K562 (cell line): ENCODE measurements at regions not wholly inside any gene's neighbourhood (a gene's known extent, or its start where the extent isn't known, plus 50 kb on each side); places are given as distances from the start of the nearest gene placed in this dataset.

Experiments used
- ATAC-seq: fragments of 200-7000 bp; cut with Tn5 transposase; 3 replicates; pipeline ENCODE4 v1.9.1; 2020; ENCODE audit warnings: moderate library complexity
- BruUV-seq: library from RNA; stranded (reverse); fragments of 400-500 nt; replicated peaks from 2 replicates; lab custom pipeline; 2021; lab: Mats Ljungman, UMichigan
- CTCF ChIA-PET: fragments of 300-600 bp; formaldehyde crosslinking; extraction: SDS; loops from one replicate; lab custom pipeline; 2021; ENCODE audit warnings: low intra/inter-chr PET ratio; lab: Yijun Ruan, JAX
- POLR2A ChIA-PET: fragments of 300-600, 350-650 bp; sonication (Branson Sonifier 250); formaldehyde crosslinking; extraction: SDS; loops from one replicate; lab custom pipeline; 2021; ENCODE audit warnings: antibody characterized with exemption, inconsistent platforms; lab: Yijun Ruan, JAX
- DNase-seq, 4 experiments: peaks; one replicate each; pipeline versions ENCODE4 v3.0.0 to v3.0.0-alpha.2; 2011 to 2018; ENCODE audit warnings: low spot score in 3 of 4, mixed read lengths in 3 of 4; ENCODE audit errors: extremely low read depth in 1 of 4
- FAIRE-seq: peaks from 2 replicates; lab custom pipeline; 2011; peaks lifted over from hg19 to GRCh38; lab: Jason Lieb, UNC
- H2AFZ ChIP-seq: 2 replicates; pipeline ENCODE4 v1.6.0; 2011; ENCODE audit warnings: low read depth, low read length, control low read depth, inconsistent platforms
- H3K27ac ChIP-seq: fragments of 200-600 bp; 3 replicates; pipeline ENCODE4 v1.8.0; 2011; ENCODE audit warnings: low read depth, mild to moderate bottlenecking, control low read depth, inconsistent platforms, low read length, moderate library complexity, mixed read lengths; ENCODE audit errors: extremely low read depth
- H3K27me3 ChIP-seq, 2 experiments: fragments of 300-600 bp in 1 of 2; 2 replicates in 1 of 2; 3 replicates in 1 of 2; pipeline versions ENCODE4 v1.6.0 to v1.8.0; 2011; ENCODE audit warnings: inconsistent platforms in 2 of 2, low read length in 2 of 2, mild to moderate bottlenecking in 1 of 2, mixed read lengths in 1 of 2, moderate library complexity in 1 of 2; ENCODE audit not compliant: control insufficient read depth in 2 of 2, insufficient read depth in 2 of 2
- H3K36me3 ChIP-seq: fragments of 300-600 bp; 3 replicates; pipeline ENCODE4 v1.8.0; 2011; ENCODE audit warnings: mild to moderate bottlenecking, low read length, inconsistent platforms; ENCODE audit not compliant: control insufficient read depth, insufficient read depth
- H3K4me1 ChIP-seq, 2 experiments: fragments of 200-600 bp in 1 of 2; replicated peaks in 1 of 2; 2 replicates in 1 of 2; 3 replicates in 1 of 2; pipeline versions ENCODE4 v1.5.1 to v1.8.0; 2011; ENCODE audit warnings: inconsistent platforms in 2 of 2, low read length in 2 of 2, mild to moderate bottlenecking in 1 of 2, mixed read lengths in 1 of 2, moderate library complexity in 1 of 2; ENCODE audit not compliant: control insufficient read depth in 2 of 2, insufficient read depth in 2 of 2
- H3K4me2 ChIP-seq: 2 replicates; pipeline ENCODE4 v1.6.1; 2011; ENCODE audit warnings: low read length, control low read depth, inconsistent platforms, mixed read lengths; ENCODE audit not compliant: insufficient read depth
- H3K4me3 ChIP-seq: fragments of 200-600 bp; sonication (generic), shearing (Covaris generic); 2 replicates; pipeline ENCODE4 v1.5.1; 2016; ENCODE audit warnings: control low read depth, inconsistent platforms
- H3K79me2 ChIP-seq: fragments of 200-600 bp; 3 replicates; pipeline ENCODE4 v1.8.0; 2011; ENCODE audit warnings: low read length, inconsistent platforms; ENCODE audit not compliant: control insufficient read depth, insufficient read depth
- H3K9ac ChIP-seq, 2 experiments: 2 replicates each; pipeline versions ENCODE4 v1.6.0 to v1.6.1; 2011; ENCODE audit warnings: low read depth in 2 of 2, low read length in 2 of 2, control low read depth in 1 of 2, inconsistent platforms in 1 of 2, mild to moderate bottlenecking in 1 of 2, mixed read lengths in 1 of 2; ENCODE audit not compliant: insufficient read depth in 1 of 2
- H3K9me1 ChIP-seq: one replicate; pipeline ENCODE4 v1.6.0; 2011; ENCODE audit warnings: inconsistent platforms, mild to moderate bottlenecking, low read length, moderate library complexity; ENCODE audit not compliant: control insufficient read depth, insufficient read depth
- H3K9me3 ChIP-seq: replicated peaks from 2 replicates; pipeline ENCODE4 v1.5.1; 2011; ENCODE audit warnings: low read depth, low read length, inconsistent platforms; ENCODE audit not compliant: control insufficient read depth, insufficient read depth
- H4K20me1 ChIP-seq: replicated peaks from 2 replicates; pipeline ENCODE4 v1.6.1; 2011; ENCODE audit warnings: low read length, inconsistent platforms, mixed read lengths; ENCODE audit not compliant: control insufficient read depth, insufficient read depth
- CEBPG ChIP-seq, 3 experiments: fragments of 200-800 bp in 1 of 3; sonication (Bioruptor generic) in 1 of 3; sonication (generic) in 1 of 3; formaldehyde crosslinking in 1 of 3; IDR thresholded peaks in 2 of 3; conservative IDR thresholded peaks in 1 of 3; 2 replicates each; pipeline versions ENCODE4 v1.6.1 to v1.8.0; 2016 to 2022; ENCODE audit warnings: missing compliant biosample characterization in 2 of 3, missing genetic modification characterization in 2 of 3, mild to moderate bottlenecking in 1 of 3, missing genetic modification reagents in 1 of 3
- FOXJ3 ChIP-seq: sonication (generic); formaldehyde crosslinking; IDR thresholded peaks from 2 replicates; pipeline ENCODE4 v1.4.0; 2020; ENCODE audit warnings: mild to moderate bottlenecking, missing genetic modification reagents
- MCM5 ChIP-seq: fragments of 450-650 bp; IDR thresholded peaks from 2 replicates; pipeline ENCODE4 v1.6.1; 2016; ENCODE audit warnings: low read depth
- PRPF4 ChIP-seq: fragments of 200-400 bp; formaldehyde crosslinking; IDR thresholded peaks from one replicate; pipeline ENCODE4 v1.6.1; 2017; ENCODE audit warnings: low read length, low read depth, mild to moderate bottlenecking; ENCODE audit not compliant: insufficient read depth, poor library complexity, severe bottlenecking
- SAFB2 ChIP-seq: fragments of 200-400 bp; formaldehyde crosslinking; IDR thresholded peaks from 2 replicates; pipeline ENCODE4 v1.6.1; 2018; ENCODE audit warnings: borderline replicate concordance, low read length, low read depth, moderate library complexity; ENCODE audit not compliant: severe bottlenecking
- SIN3B ChIP-seq: fragments of 450-650 bp; IDR thresholded peaks from 2 replicates; pipeline ENCODE4 v1.6.1; 2017; ENCODE audit warnings: low read depth, mild to moderate bottlenecking, moderate library complexity
- SMARCA5 ChIP-seq: fragments of 450-650 bp; IDR thresholded peaks from 2 replicates; pipeline ENCODE4 v1.6.1; 2016
- SRSF9 ChIP-seq: fragments of 200-400 bp; formaldehyde crosslinking; IDR thresholded peaks from 2 replicates; pipeline ENCODE4 v1.6.1; 2017; ENCODE audit warnings: low read depth, low read length, borderline replicate concordance
- WHSC1 ChIP-seq: IDR thresholded peaks from one replicate; pipeline ENCODE4 v1.6.1; 2012; ENCODE audit warnings: low read length, control low read depth, inconsistent platforms
- ZNF174 ChIP-seq: fragments of 250-450 bp; sonication (Bioruptor Pico); IDR thresholded peaks from 2 replicates; pipeline ENCODE4 v1.4.0; 2020; ENCODE audit warnings: mild to moderate bottlenecking
- ZNF232 ChIP-seq: sonication (generic); formaldehyde crosslinking; IDR thresholded peaks from 2 replicates; pipeline ENCODE4 v1.8.0; 2022; ENCODE audit warnings: mild to moderate bottlenecking, missing genetic modification reagents
- WGBS: fragments of 100-300 bp; shearing (Covaris generic); methylation state at CpG from one replicate; pipeline ENCODE4 v1.1.6; 2016; ENCODE audit warnings: low coverage, mixed read lengths; ENCODE audit not compliant: insufficient coverage; ENCODE audit errors: missing lambda C conversion rate; 5-methylcytosine and 5-hydroxymethylcytosine counted together
- in situ Hi-C: fragments of 300-500 bp; cut with MboI; formaldehyde crosslinking; loops from 4 replicates; pipeline ENCODE4 v1.15.0; 2018; ENCODE audit warnings: inconsistent platforms, mixed read lengths
- intact Hi-C: fragments of 100-400 bp; cut with micrococcal nuclease; formaldehyde crosslinking; loops from 2 replicates; pipeline ENCODE4 v1.14.2; 2022
- TF ChIP-seq, protein P1 (sequence below): sonication (generic); formaldehyde crosslinking; IDR thresholded peaks from 2 replicates; pipeline ENCODE4 v1.8.0; 2023; ENCODE audit warnings: mild to moderate bottlenecking, missing genetic modification reagents
- TF ChIP-seq, protein P2 (sequence below): IDR thresholded peaks from 2 replicates; pipeline ENCODE4 v1.6.1; 2014; ENCODE audit warnings: antibody characterized with exemption
- TF ChIP-seq, protein P3 (sequence below): fragments of 150-350 bp; conservative IDR thresholded peaks from 2 replicates; pipeline ENCODE4 v1.6.1; 2014; ENCODE audit warnings: low read length

DNA sequence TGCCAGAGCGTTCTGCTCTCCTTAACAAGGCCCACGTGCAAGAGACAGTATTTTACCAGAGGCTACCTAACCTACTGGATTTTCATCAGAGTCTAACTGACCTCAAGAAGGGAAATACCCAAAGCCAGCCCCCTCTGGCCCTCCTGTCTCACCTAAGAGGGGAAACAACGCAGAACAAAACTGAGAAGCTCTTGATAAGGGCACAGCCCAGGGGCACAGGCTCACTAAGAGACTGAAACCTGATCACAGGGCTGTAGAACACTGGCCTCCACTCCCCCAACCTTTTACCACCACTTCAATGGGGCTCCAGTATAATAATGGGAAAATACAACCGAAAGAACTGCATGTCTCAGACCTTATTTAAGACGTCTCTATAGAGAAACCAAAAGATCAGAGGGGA is 449.5 kb upstream of the CAMK1G start:
- no peaks in the 10 kb centered on the region for H3K27me3 ChIP-seq
- CTCF ChIA-PET: no interaction called here
- FAIRE-seq (no peak), ATAC-seq (no peak), DNase-seq (no peak)
- no peaks in the 10 kb centered on the region for H3K79me2 ChIP-seq
- H3K4me1 ChIP-seq: no peaks in the 10 kb centered on the region
- no peak overlapping the region for H3K27ac ChIP-seq
- no peak overlapping the region for H3K9ac ChIP-seq
- H3K9me3 ChIP-seq: no peaks in the 10 kb centered on the region
- H3K4me3 ChIP-seq: no peak overlapping the region
- in situ Hi-C loops (no loop called here), intact Hi-C loops (no loop called here)
- no peaks in the 10 kb centered on the region for H3K9me1 ChIP-seq
- H3K36me3 ChIP-seq: no peaks in the 10 kb centered on the region
- 1% methylated on average over 5 of the region's 5 CpGs for WGBS
- POLR2A ChIA-PET: no interaction called here
- H4K20me1 ChIP-seq: no peaks in the 10 kb centered on the region
- no peak overlapping the region for H3K4me2 ChIP-seq
- no peak overlapping the region for H2AFZ ChIP-seq
- BruUV-seq: no TSS peak
- TF ChIP-seq, protein P1, sequence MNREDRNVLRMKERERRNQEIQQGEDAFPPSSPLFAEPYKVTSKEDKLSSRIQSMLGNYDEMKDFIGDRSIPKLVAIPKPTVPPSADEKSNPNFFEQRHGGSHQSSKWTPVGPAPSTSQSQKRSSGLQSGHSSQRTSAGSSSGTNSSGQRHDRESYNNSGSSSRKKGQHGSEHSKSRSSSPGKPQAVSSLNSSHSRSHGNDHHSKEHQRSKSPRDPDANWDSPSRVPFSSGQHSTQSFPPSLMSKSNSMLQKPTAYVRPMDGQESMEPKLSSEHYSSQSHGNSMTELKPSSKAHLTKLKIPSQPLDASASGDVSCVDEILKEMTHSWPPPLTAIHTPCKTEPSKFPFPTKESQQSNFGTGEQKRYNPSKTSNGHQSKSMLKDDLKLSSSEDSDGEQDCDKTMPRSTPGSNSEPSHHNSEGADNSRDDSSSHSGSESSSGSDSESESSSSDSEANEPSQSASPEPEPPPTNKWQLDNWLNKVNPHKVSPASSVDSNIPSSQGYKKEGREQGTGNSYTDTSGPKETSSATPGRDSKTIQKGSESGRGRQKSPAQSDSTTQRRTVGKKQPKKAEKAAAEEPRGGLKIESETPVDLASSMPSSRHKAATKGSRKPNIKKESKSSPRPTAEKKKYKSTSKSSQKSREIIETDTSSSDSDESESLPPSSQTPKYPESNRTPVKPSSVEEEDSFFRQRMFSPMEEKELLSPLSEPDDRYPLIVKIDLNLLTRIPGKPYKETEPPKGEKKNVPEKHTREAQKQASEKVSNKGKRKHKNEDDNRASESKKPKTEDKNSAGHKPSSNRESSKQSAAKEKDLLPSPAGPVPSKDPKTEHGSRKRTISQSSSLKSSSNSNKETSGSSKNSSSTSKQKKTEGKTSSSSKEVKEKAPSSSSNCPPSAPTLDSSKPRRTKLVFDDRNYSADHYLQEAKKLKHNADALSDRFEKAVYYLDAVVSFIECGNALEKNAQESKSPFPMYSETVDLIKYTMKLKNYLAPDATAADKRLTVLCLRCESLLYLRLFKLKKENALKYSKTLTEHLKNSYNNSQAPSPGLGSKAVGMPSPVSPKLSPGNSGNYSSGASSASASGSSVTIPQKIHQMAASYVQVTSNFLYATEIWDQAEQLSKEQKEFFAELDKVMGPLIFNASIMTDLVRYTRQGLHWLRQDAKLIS (CRISPR knock-in tag): no peak
- TF ChIP-seq SRSF9 (no peak), WHSC1 (no peak), SIN3B (no peak), SAFB2 (no peak), ZNF174 (no peak), PRPF4 (no peak), CEBPG (CRISPR knock-in tag; IDR thresholded peaks at IDR 0.05) (no peak), CEBPG (tag; conservative IDR thresholded peaks at IDR 0.05 in 1 of 2, IDR thresholded peaks at IDR 0.05 in 1 of 2) (no peak), SMARCA5 (no peak), FOXJ3 (no peak), MCM5 (no peak), ZNF232 (no peak)
- TF ChIP-seq, protein P2, sequence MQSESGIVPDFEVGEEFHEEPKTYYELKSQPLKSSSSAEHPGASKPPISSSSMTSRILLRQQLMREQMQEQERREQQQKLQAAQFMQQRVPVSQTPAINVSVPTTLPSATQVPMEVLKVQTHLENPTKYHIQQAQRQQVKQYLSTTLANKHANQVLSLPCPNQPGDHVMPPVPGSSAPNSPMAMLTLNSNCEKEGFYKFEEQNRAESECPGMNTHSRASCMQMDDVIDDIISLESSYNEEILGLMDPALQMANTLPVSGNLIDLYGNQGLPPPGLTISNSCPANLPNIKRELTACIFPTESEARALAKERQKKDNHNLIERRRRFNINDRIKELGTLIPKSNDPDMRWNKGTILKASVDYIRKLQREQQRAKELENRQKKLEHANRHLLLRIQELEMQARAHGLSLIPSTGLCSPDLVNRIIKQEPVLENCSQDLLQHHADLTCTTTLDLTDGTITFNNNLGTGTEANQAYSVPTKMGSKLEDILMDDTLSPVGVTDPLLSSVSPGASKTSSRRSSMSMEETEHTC: no peak
- TF ChIP-seq, protein P3, sequence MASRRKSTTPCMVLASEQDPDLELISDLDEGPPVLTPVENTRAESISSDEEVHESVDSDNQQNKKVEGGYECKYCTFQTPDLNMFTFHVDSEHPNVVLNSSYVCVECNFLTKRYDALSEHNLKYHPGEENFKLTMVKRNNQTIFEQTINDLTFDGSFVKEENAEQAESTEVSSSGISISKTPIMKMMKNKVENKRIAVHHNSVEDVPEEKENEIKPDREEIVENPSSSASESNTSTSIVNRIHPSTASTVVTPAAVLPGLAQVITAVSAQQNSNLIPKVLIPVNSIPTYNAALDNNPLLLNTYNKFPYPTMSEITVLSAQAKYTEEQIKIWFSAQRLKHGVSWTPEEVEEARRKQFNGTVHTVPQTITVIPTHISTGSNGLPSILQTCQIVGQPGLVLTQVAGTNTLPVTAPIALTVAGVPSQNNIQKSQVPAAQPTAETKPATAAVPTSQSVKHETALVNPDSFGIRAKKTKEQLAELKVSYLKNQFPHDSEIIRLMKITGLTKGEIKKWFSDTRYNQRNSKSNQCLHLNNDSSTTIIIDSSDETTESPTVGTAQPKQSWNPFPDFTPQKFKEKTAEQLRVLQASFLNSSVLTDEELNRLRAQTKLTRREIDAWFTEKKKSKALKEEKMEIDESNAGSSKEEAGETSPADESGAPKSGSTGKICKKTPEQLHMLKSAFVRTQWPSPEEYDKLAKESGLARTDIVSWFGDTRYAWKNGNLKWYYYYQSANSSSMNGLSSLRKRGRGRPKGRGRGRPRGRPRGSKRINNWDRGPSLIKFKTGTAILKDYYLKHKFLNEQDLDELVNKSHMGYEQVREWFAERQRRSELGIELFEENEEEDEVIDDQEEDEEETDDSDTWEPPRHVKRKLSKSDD: no peak
